NCI-H345 treated with DMSO at 0.1 percent for 48 hours (cell line): ENCODE measurements at regions not wholly inside any gene's neighbourhood (a gene's known extent, or its start where the extent isn't known, plus 50 kb on each side); places are given as distances from the start of the nearest gene placed in this dataset.

Experiments used
- DNase-seq: peaks from one replicate; lab custom pipeline; 2025; ENCODE audit not compliant: unreplicated experiment; lab: John Stamatoyannopoulos, UW

DNA sequence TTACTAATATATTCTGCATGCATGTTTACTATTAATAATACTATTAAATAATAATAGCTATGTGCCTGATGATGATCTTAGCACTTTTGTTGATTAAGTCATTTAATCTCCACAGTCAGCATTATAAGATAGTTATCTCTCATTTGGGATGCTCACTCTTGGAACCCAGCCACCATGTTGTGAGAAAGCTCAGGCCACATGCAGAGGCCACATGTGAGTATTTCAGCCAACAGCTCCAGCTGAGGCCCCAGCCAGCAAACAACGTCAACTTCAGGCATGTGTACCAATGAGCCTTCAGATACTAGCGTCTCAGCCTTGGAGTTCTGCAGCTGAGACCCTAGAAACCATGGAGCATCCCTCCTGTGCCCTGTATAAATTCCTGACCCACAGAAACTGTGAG is 798.1 kb upstream of the LRRC4C start:
- DNase-seq, result no peak

DNA sequence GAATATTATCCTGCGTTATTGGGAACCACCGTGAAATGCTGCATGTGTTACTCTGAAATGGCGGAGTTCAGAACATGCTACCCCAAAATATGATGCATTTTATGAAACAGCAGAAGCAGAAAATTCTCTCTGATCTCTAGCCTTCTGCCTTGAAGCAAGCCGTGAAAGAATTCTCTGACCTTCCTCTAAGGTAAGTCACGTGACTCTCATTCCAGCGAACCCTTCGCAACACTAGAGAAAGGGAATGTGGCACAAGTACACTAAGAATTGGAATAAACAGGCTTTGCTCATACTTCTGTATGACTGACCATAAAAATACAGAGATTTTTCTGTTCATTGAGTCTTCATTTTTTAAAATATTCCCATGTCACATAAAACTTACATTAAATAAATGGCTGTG is 805.6 kb upstream of the LRRC4C start:
- no peak for DNase-seq

DNA sequence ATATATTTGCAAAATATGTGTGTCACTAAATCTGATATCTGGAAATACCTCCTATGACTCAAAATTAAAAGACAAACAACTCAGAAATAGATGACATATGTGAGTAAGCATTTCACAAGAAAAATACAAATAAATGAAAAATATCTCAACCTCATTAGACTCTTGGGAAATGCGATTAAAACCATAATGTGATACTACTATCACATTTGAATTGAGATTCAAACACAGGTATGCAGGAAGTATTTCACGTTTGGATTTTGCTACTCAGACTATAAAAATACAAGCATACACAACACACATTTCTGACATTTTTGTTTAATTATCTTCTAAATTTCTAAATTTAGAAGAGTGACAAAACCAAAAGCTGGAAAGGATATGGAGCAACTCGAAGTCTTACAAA is 811.9 kb upstream of the LRRC4C start:
- DNase-seq, result no peak

DNA sequence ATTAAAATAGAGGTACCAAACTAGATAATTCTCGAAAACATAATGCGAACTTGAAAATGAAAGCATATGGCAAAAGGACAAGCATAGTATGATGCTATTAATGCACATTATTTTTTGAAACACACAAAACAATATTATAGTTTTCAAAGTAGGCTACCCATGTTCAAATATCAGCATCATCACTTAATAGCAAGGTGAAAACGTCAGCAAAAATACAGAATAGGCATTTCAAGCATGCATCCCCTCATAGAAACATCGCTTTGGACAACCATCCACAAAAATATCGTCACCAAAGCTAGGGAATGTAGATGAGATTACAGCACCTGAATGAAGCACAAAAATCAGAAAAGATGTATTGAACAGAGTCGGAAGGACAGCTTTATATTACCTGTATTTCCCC is 814.5 kb upstream of the LRRC4C start:
- no peak for DNase-seq

DNA sequence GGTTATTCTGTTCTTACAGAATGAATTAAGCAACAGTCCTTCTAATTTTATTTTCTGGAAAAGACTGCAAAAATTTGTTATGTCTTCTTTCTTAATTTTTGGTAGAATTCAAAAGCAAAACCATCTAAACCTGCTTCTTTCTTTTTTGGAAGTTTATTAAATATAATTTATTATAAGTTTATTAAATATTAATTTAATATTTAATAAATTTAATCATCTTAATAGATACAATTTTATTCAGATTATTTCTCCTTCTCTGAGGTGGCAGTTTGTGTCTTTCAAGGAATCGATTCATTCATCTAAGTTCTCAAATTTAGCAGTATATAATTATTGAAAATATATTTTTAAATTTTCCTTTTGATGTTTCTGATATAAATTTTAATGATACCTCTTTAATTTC is 837.5 kb upstream of the LRRC4C start:
- no peak for DNase-seq

DNA sequence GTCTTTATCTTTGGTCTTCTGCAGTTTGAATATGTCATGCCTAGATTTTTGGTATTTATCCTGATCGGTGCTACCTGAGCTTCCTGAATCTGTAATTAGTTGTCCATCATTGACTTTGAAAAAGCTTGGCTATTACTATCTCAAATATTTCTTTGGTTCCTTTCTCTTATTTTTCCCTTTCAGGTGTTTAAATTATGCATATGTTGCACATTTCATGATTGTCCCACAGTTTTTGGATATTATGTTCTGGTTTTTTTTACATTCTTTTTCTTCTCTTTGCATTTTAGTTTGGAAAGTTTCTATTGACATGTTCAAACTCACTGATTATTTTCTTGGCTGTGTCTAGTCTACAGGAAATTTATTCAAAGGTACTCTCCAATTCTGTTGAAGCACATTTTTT is 840.3 kb upstream of the LRRC4C start:
- DNase-seq, result no peak

DNA sequence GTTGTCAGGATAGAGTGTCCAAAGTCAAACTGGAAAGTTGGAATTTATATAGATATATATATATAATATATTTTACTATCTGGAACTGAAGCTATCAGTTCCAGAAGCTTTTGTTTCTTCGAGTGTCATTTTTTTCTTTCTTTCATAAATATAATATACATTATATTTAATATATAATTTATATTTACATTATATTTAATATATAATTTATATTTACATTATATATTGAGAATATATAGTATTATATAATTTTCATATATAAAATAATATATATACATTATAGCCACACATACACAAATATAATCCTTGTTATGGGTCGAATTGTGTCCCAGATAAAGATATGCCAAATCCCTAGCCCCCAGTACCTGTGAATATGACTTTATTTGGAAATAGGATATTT is 842.3 kb upstream of the LRRC4C start:
- DNase-seq, result no peak

DNA sequence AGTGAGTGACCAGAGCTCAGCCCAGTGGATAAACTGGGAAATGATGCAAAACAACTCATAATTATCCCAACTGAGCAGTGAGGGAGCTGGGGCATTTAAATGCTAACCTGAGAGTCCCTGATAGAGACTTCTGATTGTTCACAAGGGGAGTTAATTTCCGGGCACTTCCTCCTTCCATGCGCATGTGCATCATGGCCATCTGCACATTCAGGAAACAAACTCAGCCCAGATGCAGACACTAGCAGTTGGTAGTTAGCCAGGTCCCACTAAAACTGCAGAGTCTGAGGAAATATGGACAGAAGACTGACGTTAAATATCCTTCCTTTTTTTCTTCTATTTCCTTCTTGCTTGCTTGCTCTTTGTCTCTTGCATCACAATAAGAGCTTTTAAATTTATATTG is 852.1 kb upstream of the LRRC4C start:
- no peak for DNase-seq

DNA sequence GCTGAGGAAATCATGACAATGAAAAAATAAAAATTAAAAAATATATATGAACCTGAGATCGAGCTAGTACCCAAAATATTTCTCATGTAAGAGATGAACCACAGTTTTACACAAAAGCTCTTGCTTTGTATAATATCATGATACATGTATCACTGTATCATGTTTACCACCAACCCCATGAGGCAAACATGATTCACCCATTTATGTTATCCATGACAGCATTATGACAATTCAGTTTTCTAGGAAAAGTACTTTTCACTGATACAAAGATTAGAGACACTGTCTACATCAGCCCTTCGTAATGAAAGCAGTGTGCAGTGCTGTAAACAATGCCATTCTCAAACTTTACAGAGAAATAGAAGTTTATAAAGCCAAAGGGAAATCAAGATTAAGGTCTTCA is 852.5 kb upstream of the LRRC4C start:
- DNase-seq, result no peak

DNA sequence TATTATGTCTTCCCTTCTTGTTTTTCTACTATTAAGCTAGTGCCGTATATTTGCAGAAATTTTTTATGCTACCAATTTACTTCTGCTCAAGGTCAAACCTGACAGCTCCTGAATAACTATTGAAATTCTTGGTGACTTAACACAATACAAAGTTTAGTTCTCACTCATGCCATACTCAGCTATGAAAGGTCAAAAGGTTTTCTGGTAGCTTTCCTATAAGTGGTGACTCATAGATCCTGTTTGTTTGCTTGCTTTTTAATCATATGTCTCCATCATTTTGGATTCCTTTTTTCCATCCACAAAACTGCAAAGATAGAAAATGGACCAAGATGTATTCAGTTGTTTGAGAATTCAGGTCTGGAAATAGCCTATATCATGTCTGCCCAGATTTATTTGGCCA is 855.8 kb upstream of the LRRC4C start:
- DNase-seq, result no peak

DNA sequence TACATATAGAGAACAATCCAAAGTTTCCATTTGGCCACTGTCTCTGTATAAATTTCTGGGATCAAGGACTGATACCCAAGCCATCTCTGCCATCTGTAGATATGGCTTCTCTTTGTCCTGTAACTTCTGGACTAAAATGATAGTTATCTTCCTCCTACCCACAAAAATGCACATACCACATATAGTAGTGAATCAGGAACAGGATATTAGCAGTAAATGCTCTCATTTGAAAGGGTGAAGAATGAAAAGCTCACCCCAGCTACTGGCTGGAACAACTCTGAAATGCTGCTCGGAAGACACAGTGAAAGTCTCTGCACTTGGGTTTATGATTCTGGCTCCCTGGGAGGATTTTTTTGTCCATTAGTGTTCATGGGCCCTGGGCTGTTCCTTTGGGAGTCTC is 856.4 kb upstream of the LRRC4C start:
- DNase-seq, result no peak

DNA sequence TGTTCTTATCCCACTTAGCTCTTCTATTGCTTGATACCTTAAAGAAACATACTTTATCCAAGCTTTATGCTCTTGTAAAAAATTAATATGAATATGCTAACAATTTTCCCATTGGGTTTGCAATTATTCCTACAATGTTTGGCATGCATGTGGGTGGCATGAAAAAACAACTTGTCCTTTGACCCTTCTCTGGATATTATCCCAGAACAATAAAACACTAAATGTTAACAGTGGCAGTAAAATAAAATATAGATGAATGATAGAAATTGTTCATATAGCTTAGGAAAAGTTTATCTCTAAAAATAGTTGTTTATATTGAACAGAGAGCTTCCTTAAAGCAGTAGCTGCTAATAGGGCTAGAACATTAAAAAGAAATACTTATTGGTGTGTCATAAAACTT is 860.5 kb upstream of the LRRC4C start:
- no peak for DNase-seq

DNA sequence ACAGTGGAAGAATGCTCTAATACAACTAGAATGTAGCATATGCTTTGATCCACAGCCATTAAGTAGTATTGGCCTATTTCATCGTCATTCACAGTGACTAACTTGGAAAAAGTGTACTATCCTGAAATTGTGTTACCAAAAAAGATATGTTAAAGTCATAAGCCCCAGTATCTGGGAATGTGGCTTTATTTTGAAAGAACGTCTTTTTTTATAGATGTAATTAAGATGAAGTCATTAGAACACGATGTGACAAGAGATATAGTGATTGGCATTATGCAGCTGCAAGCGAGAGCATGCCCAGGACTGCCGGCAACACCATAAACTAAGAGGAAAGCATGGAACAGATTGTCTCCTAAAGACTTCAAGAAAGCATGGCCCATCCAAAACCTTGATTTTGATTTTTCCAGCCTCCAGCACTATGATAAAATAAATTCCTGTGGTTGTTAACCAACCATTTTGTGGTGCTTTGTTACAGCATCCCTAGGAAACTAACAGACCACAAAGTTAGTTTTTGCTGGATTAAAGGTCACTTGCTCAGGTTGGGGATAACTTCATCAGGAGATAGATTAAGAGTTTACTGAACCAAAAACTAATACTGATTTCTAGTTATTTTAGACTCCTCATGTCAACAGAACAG is 870.6 kb upstream of the LRRC4C start:
- DNase-seq, result no peak

DNA sequence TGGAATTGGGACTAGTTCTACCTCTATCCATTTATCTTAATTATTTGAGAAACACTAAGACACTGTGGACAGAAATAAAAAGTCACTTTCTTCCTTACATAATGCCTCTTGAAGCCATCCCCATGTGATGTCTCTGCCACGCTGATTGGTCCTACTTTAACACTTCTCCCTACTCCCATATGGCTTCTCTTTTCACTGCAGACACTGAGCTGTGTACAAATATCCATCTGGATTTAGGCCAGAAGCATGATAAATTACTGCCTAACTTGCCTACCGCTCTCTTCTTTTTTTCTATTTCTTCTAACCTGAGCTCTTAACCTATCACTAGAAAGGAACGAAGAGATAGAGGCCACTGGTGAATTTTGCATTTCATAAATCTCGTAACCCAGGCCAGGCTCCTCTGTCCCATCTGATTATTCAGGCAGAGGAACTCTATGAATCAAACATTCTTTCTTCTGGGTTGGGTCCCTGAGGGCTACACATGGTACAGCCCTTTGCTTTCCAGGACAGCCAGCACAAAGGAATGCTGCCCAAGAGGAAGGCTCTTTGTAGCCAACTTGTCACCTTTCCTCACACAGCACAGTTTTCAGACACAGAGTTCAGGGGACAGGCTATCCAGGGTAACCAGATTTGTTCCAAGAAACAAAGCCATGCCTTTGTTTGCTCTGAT is 878.5 kb upstream of the LRRC4C start:
- no peak for DNase-seq

DNA sequence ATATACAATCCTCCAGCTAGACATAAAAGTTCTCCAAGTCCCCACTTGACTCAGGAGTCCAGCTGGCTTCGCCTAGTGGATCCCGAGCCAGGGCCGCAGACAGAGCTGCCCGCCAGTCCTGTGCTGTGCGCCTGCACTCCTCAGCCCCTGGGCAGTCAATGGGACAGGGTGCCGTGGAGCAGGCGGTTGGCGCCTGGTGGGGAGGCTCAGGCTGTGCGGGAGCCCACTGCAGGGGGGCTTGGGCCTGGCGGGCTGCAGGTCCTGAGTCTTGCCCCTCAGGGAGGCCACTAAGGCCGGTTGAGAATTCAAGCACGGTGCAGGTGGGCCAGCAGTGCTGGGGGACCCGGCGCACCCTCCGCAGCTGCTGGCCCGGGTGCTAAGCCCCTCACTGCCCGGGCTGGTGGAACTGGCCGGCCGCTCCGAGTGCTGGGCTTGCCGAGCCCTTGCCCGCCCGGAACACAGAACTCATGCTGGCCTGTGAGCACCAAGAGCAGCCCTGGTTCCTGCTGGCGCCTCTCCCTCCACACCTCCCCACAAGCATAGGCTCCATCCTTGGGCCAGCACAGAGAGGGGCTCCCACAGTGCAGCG is 884.8 kb upstream of the LRRC4C start:
- DNase-seq, result no peak

DNA sequence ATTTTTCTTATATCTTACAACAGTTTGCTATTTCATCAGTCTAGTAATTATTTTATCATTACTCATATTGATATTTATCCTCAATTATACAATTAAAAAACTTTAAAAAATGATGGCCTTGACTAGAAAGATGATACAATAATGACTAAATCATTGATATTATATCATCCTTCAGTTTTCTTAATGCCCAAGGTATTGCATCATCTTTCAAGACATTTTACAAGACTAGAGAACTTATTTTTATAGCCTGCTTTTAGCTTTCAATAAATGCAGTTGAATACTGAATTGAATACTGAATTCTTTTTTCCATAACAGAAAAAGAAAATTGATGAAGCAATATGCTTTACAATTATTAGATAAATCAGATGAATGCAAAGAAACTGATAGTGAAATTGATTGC is 886.5 kb upstream of the LRRC4C start:
- DNase-seq, result no peak

DNA sequence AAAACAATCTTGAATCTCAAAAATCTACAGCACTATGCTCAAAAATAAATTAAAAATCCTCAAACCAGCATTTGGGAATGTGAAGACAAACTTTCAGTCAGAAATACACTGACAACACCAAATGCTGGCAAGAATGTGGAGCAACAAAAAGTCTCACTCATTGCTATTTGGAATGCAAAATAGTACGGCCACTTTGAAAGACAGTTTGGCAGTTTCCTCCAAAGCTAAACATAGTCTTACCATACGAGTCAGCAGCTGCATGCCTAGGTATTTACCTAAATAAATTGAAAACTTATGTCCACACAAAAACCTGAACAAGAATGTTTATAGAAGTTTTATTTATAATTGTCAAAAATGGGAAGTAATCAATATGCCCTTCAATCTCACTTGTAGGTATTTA is 904.2 kb upstream of the LRRC4C start:
- DNase-seq, result no peak

DNA sequence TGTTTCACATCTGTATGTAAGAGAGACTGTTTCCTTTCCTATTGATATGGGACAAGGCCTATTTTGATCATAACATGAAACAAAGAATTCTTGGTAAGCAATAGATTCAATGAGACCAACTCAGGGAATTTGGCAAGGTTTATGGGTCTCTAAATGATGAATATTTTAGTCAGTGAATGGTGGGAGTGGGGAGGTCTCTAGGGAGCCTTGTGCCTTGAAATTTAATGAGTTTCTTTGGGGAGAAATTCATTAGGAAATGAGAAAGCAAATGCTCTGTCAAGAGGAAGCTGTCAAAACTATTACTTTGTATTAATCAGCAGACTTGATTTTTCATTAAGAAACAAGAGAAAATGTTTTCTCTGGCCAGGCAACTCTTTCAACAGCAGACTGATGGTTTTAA is 921.7 kb upstream of the API5 start:
- DNase-seq, result no peak

DNA sequence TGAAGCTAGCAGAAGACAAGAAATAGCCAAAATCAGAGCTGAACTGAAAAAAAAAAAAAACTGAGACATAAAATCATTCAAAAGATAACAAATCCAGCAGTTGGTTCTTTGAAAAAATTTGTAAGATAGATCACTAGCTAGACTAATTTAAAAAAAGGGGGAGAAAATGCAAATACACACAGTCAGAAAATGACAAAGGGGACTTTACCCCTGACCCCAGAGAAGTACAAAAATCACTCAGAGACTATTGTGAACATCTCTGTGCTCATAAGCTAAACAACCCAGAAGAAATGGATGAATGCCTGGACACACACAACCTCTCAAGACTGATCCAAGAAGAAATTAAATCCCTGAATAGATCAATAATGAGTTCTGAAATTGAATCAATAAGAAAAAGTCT is 914.3 kb upstream of the API5 start:
- no peak for DNase-seq

DNA sequence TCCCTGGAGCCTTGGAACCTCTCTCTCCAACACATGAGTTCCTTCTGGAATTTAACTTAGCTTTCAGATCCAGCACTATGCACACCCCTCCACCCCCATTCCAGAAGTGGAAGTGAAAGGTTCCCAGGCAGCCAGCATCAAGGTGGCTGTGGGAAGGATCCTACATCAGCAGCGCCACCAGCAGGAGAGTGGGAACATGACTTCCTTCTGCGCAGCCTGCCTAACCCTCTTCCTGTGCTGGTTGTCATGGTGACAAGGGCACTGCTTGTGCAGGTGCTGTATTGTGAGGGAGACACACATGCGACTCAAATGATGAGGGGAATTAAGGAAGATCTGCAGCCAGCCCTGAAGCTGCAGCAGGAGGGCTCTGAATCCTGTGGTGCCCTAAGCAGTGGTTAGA is 904.5 kb upstream of the API5 start:
- no peak for DNase-seq

DNA sequence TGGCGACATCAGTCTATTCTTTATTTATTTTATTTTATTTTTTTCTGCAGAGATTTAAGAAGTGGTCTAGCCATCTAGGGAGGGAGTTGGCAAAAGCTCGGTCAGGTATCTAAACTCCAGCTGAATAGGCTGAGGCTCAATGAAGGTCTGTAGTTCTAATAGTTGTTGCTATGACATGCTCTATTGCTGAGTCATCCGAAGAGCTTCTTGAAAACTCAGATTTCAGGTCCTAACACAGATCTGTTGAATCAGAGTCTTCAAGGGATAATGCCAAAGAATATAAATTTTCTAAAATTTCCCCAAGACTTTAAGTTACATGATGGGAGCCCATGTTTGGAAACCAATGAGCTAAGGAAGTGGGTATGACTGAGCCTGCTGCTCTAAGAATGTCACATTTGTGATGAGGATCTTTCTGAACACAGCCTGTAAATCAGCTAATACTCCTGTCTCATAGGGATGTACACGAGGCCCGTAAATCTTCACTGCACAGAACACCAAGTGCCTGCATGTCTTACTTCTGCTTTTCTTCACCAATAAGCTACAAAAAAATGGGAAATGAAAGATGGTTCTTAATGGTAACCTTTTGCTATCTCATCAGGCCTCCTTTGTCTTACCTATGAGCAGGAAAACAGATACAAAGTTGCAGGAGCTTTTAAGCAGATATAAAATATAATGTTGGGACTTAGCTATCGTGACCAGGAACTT is 901.4 kb upstream of the API5 start:
- no peak for DNase-seq

DNA sequence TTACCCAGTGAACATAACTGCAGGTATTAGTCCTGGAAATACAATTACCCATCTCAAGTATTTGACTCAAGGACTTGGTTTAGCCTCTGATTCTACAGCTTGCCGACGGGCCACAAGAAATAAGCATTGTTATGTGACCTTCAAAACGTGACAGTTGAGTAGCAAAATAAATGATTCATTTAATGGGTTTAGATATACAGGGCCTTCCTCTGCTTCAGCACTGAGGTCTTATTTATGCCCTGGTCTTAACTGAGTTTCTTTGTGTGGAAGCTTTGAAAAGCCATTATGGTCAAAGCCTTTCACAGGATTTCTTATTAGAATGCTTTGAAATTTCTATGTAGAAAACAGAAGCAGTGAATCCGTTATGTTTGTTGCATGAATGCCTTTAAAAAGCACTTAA is 899.2 kb upstream of the API5 start:
- no peak for DNase-seq
